CD14-positive monocyte (primary cell): ENCODE measurements at regions not wholly inside any gene's neighbourhood (a gene's known extent, or its start where the extent isn't known, plus 50 kb on each side); places are given as distances from the start of the nearest gene placed in this dataset.

ENCODE experiments used
- DNase-seq, 3 donors: peaks; one replicate each; pipeline ENCODE4 v3.0.0-alpha.2; 2011 to 2022
- H2AFZ ChIP-seq: 2 replicates; pipeline ENCODE4 v1.6.0; 2012; ENCODE audit warnings: mild to moderate bottlenecking, low read depth, low read length, inconsistent platforms; ENCODE audit not compliant: insufficient read depth, poor library complexity, severe bottlenecking
- H3K27ac ChIP-seq, 2 donors: 1 replicate in 1 of 2; 2 replicates in 1 of 2; pipeline ENCODE4 v1.5.1; 2012 to 2013; ENCODE audit warnings: low read length in 2 of 2, control low read depth in 1 of 2, inconsistent platforms in 1 of 2, low read depth in 1 of 2, mild to moderate bottlenecking in 1 of 2
- H3K27me3 ChIP-seq, 2 donors: one replicate each; pipeline versions ENCODE4 v1.6.0 to v1.6.1; 2011 to 2013; ENCODE audit warnings: low read length in 2 of 2; ENCODE audit not compliant: control insufficient read depth in 2 of 2, insufficient read depth in 2 of 2
- H3K36me3 ChIP-seq, 2 donors: replicated peaks in 1 of 2; 1 replicate in 1 of 2; 2 replicates in 1 of 2; pipeline versions ENCODE4 v1.5.1 to v1.6.1; 2012 to 2013; ENCODE audit warnings: low read length in 2 of 2, control low read depth in 1 of 2, inconsistent platforms in 1 of 2, mild to moderate bottlenecking in 1 of 2; ENCODE audit not compliant: insufficient read depth in 2 of 2, control insufficient read depth in 1 of 2
- H3K4me1 ChIP-seq, 2 donors: 1 replicate in 1 of 2; 2 replicates in 1 of 2; pipeline versions ENCODE4 v1.5.1 to v1.6.1; 2012 to 2013; ENCODE audit warnings: low read length in 2 of 2, control low read depth in 1 of 2, inconsistent platforms in 1 of 2, mild to moderate bottlenecking in 1 of 2, moderate library complexity in 1 of 2; ENCODE audit not compliant: insufficient read depth in 2 of 2, control insufficient read depth in 1 of 2
- H3K4me2 ChIP-seq: replicated peaks from 2 replicates; pipeline ENCODE3; 2012; ENCODE audit warnings: low read length, moderate library complexity, mild to moderate bottlenecking; ENCODE audit not compliant: poor library complexity, severe bottlenecking; ENCODE audit errors: extremely low read depth
- H3K4me3 ChIP-seq, 3 experiments: fragments of 200-600 bp in 1 of 3; sonication (generic) in 1 of 3; replicated peaks in 1 of 3; 1 replicate in 2 of 3; 2 replicates in 1 of 3; pipeline ENCODE4 v1.5.1; 2011 to 2013; ENCODE audit warnings: low read length in 3 of 3, mild to moderate bottlenecking in 3 of 3, control low read depth in 2 of 3, low read depth in 2 of 3, inconsistent platforms in 1 of 3, moderate library complexity in 1 of 3
- H3K79me2 ChIP-seq: 2 replicates; pipeline ENCODE4 v1.6.0; 2012; ENCODE audit warnings: mild to moderate bottlenecking, control low read depth, inconsistent platforms, low read length, moderate library complexity; ENCODE audit not compliant: insufficient read depth
- H3K9ac ChIP-seq: 2 replicates; pipeline ENCODE4 v1.6.0; 2017; ENCODE audit warnings: low read length, mild to moderate bottlenecking; ENCODE audit not compliant: insufficient read depth, poor library complexity, severe bottlenecking
- H3K9me3 ChIP-seq, 2 donors: replicated peaks in 1 of 2; 1 replicate in 1 of 2; 2 replicates in 1 of 2; pipeline versions ENCODE4 v1.5.1 to v1.6.1; 2012 to 2013; ENCODE audit warnings: low read length in 2 of 2, control low read depth in 1 of 2; ENCODE audit not compliant: control insufficient read depth in 1 of 2, insufficient read depth in 1 of 2
- H4K20me1 ChIP-seq: 2 replicates; pipeline ENCODE4 v1.6.0; 2012; ENCODE audit warnings: mild to moderate bottlenecking, low read length, control low read depth, moderate library complexity; ENCODE audit not compliant: insufficient read depth
- H3K27ac Mint-ChIP-seq, 7 donors: one replicate each; pipeline ENCODE4 v1.8.0; 2020; ENCODE audit warnings: mild to moderate bottlenecking in 7 of 7, mixed read lengths in 7 of 7, moderate library complexity in 6 of 7, inconsistent platforms in 2 of 7
- H3K27me3 Mint-ChIP-seq, 3 donors: one replicate each; pipeline ENCODE4 v1.8.0; 2021 to 2022; ENCODE audit warnings: low read depth in 3 of 3, mild to moderate bottlenecking in 3 of 3, mixed read lengths in 3 of 3, moderate library complexity in 3 of 3, inconsistent platforms in 1 of 3
- H3K36me3 Mint-ChIP-seq, 2 donors: one replicate each; pipeline ENCODE4 v1.8.0; 2020; ENCODE audit warnings: mixed read lengths in 2 of 2, inconsistent platforms in 1 of 2, mild to moderate bottlenecking in 1 of 2
- H3K4me1 Mint-ChIP-seq: one replicate; pipeline ENCODE4 v1.8.0; 2020; ENCODE audit warnings: mild to moderate bottlenecking, mixed read lengths
- H3K4me3 Mint-ChIP-seq, 2 donors: one replicate each; pipeline ENCODE4 v1.8.0; 2020; ENCODE audit warnings: mild to moderate bottlenecking in 2 of 2, mixed read lengths in 2 of 2, moderate library complexity in 1 of 2
- H3K9me3 Mint-ChIP-seq, 7 donors: one replicate each; pipeline ENCODE4 v1.8.0; 2020 to 2022; ENCODE audit warnings: mixed read lengths in 7 of 7, mild to moderate bottlenecking in 6 of 7, moderate library complexity in 6 of 7, inconsistent platforms in 2 of 7
- CTCF ChIP-seq: fragments of 200-600 bp; IDR thresholded peaks from one replicate; pipeline ENCODE4 v1.8.0; 2022; ENCODE audit warnings: antibody characterized with exemption, mild to moderate bottlenecking
- WGBS: methylation state at CpG from one replicate; pipeline ENCODE4 v1.1.5; 2013; ENCODE audit warnings: missing lambda C conversion rate; ENCODE audit not compliant: insufficient coverage; 5-methylcytosine and 5-hydroxymethylcytosine counted together
- intact Hi-C, 2 donors: fragments of 100-400 bp; cut with micrococcal nuclease; formaldehyde crosslinking; loops; one replicate each; pipeline versions ENCODE4 v1.15.0 to v1.15.1; 2023

- Histone ChIP-seq H3K4me2 (no peak overlapping the region), H3K4me1 (no peaks in the 10 kb centered on the region), H3K9me3 (peaks cover 9 to 15% of the 10 kb centered on the region in 2 donors), H3K27ac (no peak overlapping the region), H3K79me2 (no peaks in the 10 kb centered on the region), H3K36me3 (no peaks in the 10 kb centered on the region), H3K27me3 (no peaks in the 10 kb centered on the region), H3K4me3 (no peak overlapping the region), H2AFZ (no peak overlapping the region), H3K9ac (no peak overlapping the region), H4K20me1 (no peaks in the 10 kb centered on the region)
- WGBS: no CpG with 5 or more reads among the region's 3 CpGs
- H3K4me1 Mint-ChIP-seq: peaks cover 10% of the 10 kb centered on the region
- no peak for TF ChIP-seq CTCF
- DNase-seq: no peak
- no peak overlapping the region for H3K27ac Mint-ChIP-seq
- no peaks in the 10 kb centered on the region for H3K36me3 Mint-ChIP-seq
- peaks cover 2 to 7% (median 7%) of the 10 kb centered on the region in 3 donors for H3K27me3 Mint-ChIP-seq
- peaks cover 3 to 24% (median 12%) of the 10 kb centered on the region in 7 donors for H3K9me3 Mint-ChIP-seq
- intact Hi-C loops: no loop called here
- no peak overlapping the region for H3K4me3 Mint-ChIP-seq
Measured at GRCh38 chr12:95393191-95393790, 80.7 kb upstream of the METAP2 start.

GRCh38 chr12:95395696-95396095 lies 78.3 kb upstream of the METAP2 start:
- 0% methylated on average over 1 of the region's 1 CpG for WGBS
- Histone ChIP-seq H3K9me3 (peaks cover 9 to 15% of the 10 kb centered on the region in 2 donors), H2AFZ (no peak overlapping the region), H3K4me1 (no peaks in the 10 kb centered on the region), H3K4me2 (no peak overlapping the region), H3K79me2 (no peaks in the 10 kb centered on the region), H3K9ac (no peak overlapping the region), H3K4me3 (no peak overlapping the region), H3K27me3 (no peaks in the 10 kb centered on the region), H4K20me1 (no peaks in the 10 kb centered on the region), H3K36me3 (no peaks in the 10 kb centered on the region), H3K27ac (no peak overlapping the region)
- no peak overlapping the region for H3K4me3 Mint-ChIP-seq
- peaks cover 10% of the 10 kb centered on the region for H3K4me1 Mint-ChIP-seq
- DNase-seq: no peak
- TF ChIP-seq CTCF: no peak
- peaks cover 4 to 11% (median 5%) of the 10 kb centered on the region in 3 donors for H3K27me3 Mint-ChIP-seq
- peaks cover 3 to 24% (median 12%) of the 10 kb centered on the region in 7 donors for H3K9me3 Mint-ChIP-seq
- no peaks in the 10 kb centered on the region for H3K36me3 Mint-ChIP-seq
- no peak overlapping the region for H3K27ac Mint-ChIP-seq
- intact Hi-C loops: no loop called here
